Hematopoietic multipotent progenitor cell (in vitro differentiated cells): ENCODE measurements at regions not wholly inside any gene's neighbourhood (a gene's known extent, or its start where the extent isn't known, plus 50 kb on each side); places are given as distances from the start of the nearest gene placed in this dataset.
"Not testable (repeated sequence)": the region's sequence is repeated elsewhere in the genome, so short reads cannot be mapped to it uniquely, and the experiment has no call there.

Experiments used
- DNase-seq, 3 donors: peaks; one replicate each; pipeline ENCODE4 v3.0.0-alpha.2; 2011 to 2015; ENCODE audit warnings: low read depth in 2 of 3, low spot score in 2 of 3

DNA sequence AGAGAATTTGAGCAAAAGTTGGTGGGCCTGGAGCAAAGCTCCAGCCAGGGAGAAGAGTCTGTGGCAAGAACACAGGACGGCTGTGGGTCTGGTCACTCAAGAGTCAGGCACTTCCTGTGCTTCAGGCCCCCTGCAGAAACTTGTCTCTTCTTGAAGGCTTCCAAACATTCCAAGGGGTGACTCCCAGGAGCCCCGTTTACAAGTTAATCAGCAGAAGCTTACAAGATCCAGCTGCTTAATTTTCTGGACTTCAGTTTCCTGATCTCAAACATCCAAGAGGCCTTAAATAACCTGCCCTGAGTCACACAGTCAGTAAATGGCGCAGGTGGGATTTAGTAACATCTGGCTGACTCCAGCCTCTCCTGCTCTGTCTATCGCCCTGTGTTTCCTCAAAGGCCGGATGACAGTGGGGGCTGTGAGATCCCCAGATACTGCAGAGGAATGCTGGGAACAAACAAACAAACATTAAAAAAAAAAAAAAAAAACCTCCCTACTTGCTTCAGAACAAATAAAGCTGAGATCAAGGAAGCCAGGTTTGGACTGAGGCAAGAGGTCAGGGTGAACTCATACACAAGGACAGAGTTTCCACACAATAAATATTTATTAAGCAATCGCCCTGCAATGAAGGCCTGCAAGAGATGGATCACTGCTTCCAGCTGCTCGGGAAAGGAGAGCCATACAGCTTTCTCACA, 175.4 kb upstream of the RFC3 start:
- no peak for DNase-seq

DNA sequence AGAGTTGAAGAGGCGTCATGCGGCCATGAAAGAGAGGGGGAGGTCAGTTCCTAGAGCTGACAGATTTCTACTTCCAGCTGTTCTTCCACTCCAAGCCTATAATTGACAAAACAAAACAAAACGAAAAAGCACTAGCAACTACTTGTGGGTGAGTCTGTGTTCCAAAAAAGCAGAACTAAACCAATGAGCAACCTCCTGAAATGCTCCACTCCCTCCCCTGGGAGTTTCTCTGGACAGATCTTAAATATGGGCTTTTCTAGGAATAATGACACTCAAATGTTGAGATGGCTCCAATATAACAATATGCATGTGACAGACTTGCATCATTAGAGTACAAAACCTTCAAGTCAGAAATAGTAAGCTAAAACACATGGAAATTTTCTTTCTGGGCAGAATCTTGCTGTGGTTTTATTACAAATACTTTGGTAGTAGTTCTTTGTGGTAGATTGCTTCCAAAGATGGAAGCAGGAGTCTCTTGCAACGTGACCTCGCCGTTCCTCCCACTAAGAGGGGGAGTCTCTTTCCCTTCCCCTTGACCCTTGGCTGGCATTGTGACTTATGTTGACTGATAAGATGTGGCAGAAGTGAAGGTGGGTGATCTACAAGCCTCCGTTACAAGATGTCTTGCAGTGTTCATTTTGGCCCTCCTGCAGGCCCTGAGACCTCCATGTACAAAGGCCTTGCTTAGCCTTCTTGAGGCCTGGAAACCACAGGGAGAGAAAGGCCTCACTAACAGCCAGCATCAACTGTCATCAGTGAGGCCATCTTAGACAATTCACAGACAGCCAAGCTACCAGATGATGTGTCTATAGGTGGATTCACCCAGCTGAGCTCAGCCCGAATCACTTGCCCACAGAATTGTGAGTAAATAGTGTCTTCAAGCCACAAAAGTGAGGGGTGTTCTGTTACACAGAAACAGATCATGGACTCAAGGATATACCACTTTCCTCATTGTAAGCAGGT, 173.1 kb upstream of the RFC3 start:
- DNase-seq, result no peak

DNA sequence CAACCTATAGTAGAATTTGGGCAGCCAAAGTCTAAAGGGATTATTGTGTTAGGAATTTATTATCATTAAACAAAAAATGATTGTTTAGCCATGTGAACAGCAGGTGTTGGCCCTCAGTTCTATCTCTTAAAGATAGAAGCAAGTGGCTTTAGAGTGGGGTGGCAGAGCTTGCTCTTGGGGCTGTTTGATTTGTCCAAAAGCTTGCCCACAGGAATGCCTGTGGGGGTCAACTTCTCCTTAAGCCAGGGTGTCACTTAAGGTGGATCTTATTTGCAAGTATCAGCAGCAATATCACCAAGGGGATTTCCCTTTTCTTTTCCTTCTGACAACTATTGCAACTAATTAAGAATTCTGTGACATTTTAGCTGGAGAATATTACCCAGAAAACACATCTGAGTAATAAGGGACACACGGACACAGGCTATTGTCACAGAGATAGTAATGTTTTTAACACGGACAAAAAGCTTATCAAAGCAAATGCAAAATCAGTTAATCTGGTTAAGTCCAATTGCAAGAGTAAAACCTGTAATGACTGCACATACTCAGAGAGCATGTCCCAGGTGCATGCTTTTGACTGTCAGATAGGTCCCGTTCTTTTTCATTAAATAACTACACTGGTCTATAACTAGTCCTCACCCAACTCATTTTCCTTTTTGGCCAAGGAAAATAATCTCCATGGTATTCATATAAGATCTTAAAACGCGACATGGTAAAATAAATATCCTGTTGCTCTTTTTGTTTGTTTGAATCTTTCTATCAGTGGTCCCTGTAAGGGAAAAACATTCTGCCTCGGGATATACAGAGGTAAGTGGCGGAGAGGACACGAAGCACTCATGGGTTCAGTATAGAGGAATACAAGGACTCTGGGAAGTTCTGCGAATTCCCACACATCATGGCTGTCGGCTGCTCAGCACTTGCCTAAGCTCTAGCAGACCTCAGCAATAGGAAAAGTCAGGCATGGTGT, 172.1 kb upstream of the RFC3 start:
- DNase-seq, result no peak

DNA sequence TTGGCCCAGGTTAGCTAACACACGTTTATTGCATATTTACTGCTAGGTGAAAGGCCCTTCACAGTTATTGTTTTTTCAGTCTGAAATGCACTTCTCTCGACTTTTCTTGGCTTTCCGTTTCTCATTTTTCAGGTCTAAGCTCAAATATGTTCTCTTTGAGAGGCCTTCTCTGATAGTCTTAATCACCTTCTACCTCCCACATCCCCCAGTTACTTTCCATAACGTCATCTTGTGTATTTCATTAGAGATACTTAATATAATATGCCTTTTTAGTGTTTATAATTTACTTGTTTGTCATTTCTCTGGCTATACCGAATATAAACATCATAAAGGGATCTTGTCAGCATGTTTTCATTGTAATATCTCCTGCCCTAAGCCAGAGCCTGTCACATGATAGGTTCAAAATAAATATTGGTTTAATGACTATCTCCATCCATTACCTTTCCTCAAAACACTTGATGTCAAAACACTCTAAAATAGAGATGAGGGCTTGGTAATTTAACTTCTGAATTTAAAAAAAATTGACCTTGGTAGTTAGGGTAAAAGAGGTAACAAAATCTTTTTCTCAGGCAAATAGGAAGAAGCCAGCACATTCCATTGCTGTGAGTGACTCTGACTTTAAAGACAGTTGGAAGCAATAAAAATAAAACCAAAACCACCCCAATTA, 168.6 kb upstream of the RFC3 start:
- no peak for DNase-seq

DNA sequence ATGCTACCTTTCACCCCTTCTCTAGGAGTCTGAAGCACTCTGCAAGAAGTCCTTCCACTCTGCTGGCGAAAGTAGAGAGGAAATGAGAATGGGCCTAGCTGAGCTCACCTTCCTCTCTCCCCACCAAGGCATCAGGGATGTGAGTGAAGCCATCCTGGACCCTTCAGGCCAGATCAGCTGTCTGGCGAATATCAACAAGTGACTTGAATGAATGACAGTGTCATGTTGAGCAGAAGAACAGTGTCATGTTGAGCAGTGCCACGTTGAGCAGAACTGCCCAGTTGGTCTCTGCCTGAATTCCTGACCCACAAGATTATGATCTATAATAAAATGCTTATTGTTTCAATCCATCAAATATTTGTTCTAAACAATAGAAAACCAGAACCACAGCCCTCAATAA, 166.2 kb upstream of the RFC3 start:
- no peak for DNase-seq

DNA sequence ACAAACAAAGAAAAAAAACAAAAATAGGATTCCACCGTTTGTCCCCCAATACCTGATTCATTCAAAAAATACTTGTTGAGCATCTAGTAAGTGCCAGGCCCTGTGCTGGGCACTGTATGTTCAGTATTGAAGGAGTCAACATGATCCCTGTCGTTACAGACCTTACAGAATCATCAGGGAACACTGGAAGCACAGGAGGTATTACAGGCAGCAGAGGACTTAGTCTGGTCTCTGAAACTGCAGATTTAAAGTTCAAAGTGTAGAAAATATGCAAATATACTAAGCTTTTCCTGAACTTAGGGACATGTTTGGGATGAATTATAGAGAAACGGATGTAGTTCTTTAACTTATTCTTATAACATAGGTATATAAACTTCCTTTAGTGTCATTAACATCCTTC, 160.7 kb upstream of the RFC3 start:
- DNase-seq, result no peak

DNA sequence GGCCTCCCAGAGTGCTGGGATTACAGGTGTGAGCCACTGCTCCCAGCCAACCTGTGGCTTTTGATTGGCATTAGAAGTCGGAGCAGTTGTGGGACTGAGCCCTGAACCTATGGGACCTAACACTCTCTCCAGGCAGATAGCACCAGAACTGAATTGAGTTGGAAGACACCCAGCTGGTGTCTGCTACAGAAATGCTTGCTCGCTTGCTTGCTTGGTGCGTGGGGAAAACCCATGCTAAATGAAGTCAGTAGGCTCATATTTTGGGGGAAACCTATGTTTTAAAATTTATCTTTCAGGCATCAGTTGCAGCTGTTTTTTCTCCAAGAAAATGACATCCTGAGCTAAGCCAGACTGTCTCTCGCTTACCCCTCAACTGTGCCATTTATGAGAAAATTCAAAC, 158.5 kb upstream of the RFC3 start:
- no peak for DNase-seq

DNA sequence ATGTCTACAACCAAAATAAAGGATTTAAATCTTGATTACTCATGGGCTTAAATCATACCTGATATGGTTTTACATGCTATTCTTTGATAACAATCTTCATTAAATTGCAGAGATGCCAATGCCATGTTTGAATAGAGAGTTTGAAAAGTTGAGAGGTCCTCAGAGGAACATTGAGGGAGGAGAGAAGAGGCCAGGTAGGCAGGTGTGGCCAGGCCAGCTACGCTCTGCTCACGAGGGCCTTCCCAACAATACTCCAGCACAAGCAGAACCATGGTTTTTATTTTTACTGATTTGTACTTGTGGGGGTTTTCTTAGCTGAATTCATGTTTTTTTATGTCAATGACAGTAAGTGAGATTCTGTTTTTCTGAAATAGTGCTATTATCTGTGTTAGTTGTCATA, 158.1 kb upstream of the RFC3 start:
- DNase-seq, result no peak

DNA sequence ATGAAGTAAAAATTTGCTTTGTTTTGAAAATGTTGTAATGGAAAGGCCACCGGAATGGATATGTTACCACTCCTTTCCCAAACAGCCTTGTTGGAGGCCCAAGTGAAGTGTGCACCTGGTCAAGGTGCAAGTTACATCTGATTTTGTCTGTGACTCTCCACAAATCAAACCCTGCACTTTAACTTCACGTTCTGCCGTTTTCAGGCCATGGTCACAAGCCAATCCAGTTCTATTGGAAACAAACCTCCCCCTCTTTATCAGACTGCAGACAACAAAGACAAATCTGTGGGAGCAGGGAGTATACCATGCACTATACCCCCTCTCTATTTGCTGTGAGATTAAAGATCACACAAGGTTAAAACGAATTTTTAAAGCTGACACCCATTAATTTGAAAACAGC, 155.6 kb upstream of the RFC3 start:
- no peak for DNase-seq

DNA sequence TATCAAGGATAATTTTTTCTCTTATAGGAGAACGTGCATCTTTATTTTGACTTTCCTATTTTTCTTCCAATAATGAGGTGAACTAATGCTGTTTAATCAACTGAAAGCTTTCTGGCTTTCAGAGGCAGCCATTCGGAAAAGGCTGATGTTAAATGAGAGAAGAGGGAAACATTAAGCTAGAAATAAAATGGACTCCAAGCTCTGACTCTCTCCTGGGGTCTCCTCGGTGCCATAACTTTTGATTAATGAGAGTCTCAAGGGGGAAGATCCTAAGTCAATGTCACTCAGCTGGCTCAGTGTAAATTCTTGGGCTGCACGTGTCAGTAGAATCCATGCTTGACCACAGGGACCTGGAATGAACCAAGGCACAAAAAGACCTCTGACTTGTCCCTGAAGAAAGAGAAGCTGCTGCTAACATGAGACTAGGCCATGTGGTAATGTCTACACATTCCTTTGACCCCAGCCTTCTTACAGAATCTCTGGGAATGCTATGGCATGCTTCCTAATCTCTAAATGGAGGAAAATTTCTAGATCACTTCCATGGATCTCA, 152.2 kb upstream of the RFC3 start:
- DNase-seq, result no peak

DNA sequence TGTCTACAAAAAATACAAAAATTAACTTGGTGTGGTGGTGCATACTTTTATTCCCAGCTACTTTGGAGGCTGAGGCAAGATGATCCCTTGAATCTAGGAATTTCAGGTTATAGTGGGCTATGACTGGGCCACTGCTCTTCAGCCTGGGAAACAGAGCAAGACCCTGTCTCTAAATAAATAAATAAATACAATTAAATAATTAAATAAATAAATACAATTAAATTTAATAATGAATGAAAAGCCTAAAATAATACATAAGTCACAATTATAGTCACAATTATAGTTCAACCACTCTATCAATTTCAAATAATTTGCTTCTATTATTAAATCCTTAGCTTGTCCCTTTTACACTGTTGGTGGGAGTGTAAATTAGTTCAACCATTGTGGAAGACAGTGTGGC, 146.4 kb upstream of the RFC3 start:
- DNase-seq, result no peak

DNA sequence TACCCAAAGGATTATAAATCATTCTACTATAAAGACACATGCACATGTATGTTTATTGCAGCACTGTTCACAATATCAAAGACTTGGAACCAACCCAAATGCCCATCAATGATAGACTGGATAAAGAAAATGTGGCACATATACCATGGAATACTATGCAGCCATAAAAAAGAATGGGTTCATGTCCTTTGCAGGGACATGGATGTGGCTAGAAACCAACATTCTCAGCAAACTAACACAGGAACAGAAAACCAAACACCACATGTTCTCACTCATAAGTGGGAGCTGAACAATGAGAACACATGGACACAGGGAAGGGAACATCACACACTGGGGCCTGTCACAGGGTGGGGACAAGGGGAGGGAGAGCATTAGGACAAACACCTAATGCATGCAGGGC, 145.9 kb upstream of the RFC3 start:
- DNase-seq, result not testable (repeated sequence)

DNA sequence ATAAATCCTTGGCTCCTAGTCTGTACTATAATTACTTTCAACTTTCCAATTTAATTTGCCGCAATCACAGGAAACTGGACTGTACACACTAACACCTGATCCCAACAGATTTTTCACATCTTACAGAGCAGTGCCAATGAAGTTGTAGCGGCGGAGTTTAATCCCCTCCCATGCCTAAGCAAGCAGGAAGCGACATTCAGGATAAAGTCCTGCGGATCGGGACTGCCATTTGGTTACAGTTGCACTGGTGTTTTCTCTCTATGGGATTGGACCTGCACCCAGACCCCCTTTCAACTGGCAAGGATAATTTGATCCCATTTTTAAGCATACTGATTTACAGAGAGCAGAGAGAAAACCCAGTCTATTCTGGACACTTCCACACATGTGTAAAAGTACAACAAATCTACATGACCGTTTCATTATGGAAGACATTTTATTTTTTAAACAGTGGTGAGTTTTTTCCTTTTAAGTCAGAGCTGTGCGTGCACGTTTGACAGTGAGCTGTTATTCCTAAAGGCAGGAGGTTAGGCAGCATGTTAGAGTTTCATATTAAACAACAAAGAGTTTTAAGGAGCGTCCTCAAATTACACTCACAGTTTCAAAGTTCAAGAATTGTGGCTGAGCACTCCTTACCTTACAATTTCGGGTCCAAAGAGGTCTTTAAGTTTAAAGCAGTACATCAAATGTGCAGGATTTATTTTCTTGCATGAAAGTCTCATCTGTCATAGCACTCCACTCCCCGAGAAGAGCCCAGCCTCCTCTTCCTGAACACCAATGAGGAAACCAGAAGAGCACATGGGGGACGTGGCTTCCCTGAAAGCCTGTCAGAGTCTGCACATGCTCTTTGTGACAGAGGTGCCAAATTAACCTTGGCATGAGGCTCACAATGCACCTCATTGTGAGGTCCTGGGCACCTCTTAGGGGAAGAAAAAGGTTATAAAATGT, 141.6 kb upstream of the RFC3 start:
- peak in 2 of 3 donors; percentile 3 to 29 for DNase-seq

DNA sequence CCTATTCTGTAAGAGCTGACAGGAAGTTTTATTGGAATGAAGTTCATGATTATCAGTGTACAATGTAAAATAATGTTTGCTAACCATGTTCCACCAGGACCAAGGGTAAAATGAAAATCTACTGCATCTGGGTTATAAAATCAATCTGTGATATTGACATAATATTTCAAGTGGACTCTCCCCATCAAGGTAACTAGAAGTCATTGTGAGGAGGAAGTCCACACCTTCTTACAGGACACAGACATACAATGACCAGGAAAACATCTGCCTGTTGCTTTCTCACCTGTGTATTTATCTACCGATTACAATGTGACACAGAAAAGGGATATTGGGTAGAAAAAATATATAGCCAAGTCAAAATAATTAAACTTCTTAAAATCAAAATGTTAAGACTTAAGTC, 140.7 kb upstream of the RFC3 start:
- DNase-seq, result no peak

DNA sequence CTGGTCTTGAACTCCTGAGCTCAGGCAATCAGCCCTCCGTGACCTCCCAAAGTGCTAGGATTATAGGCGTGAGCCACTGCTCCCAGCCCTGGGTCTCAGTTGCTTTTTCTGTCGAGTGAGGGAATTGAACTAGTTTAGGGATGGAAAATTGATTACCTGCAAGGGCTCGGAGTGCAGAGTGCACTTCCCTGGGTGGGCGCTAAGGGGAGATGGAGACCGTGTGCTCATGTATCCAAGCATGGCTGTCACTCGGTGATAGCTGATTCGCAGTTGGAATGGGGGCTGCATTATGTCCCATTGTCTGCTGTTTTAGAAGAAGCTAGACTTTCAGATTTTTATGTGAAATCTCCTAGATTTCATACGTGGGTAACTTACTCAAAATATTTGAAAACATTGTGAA, 139.9 kb upstream of the RFC3 start:
- DNase-seq, result no peak

DNA sequence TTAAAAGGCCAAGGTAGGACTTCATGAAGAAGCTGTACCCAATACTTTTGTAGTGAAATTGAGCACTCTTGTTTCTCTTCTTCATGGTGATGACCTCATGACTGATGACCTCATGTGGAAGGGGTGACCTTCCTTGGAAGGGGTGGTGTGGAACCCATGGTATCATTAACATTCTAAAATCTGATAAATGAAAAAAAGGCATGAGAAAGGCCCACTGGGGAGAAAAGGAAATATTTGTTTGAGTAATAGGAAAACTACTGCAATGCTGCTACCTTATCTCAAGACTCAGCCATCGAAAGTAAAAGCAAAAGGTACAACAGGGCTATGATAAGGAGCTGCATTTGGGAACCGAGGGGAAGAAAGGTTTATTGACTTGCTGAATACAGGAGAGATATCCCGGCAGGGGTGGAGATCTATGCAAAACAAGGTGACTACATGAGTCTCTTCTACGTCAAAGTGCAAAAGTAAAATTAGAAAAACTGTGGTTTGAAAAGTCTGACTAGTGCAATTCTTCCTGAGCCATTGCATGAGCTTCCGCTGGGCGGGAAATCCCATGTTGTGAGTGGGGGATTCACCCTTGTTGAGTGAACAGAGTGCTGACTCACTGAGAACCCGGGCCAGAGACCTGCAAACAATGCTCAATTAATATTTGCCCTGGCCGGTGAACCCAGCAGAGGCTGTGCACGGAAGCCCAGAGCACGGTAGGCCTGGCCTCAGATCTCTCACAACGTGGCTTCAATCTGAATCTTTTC, 138.9 kb upstream of the RFC3 start:
- peak; percentile 21 to 59 (median 48) for DNase-seq

DNA sequence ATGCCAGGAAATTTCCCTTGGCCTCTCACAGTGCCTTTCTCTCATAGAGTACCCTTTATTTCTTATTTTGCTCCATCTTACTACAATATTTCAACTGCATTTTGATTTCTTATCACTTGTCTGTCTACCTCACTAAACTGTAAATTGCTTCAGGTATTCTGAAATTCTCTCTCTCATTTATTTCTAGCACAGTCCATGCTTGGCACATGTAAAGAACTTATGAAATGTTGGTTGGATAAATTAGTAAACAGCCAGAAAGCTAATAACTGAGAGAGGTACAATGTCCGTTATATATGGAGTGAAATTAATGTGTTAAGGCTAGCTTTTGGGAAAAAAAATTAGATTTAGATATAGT, 138.3 kb upstream of the RFC3 start:
- no peak for DNase-seq

DNA sequence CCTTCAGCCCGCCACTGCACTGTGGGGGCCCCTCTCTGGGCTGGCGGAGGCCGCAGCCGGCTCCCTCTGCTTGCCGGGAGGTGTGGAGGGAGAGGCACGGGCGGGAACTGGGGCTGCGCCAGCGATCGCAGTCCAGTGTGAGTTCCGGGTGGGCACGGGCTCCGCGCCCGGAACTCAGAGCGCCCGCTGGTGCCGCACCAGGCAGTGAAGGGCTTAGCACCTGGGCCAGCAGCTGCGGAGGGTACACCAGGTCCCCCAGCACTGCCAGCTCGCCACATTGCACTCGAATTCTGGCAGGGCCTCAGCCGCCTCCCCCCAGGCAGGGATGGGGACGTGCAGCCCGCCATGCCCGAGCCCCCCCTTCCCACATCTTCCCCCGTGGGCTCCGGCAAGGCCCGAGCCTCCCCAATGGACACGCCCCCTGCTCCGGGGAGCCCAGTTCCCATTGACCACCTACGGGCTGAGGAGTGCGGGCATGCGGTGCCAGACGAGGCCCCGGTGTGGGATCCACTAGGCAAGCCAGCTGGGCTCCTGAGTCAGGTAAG, 135.9 kb upstream of the RFC3 start:
- DNase-seq, result no peak
